IMR-90 (cell line): ENCODE measurements at regions not wholly inside any gene's neighbourhood (a gene's known extent, or its start where the extent isn't known, plus 50 kb on each side); places are given as distances from the start of the nearest gene placed in this dataset.

Experiments used
- ATAC-seq: fragments of 200-7000 bp; cut with Tn5 transposase; 2 replicates; pipeline ENCODE4 v1.9.1; 2020; ENCODE audit warnings: low read depth, mild to moderate bottlenecking, moderate library complexity
- BruUV-seq: library from RNA; stranded (reverse); fragments of 400-500 nt; replicated peaks from 2 replicates; lab custom pipeline; 2021; lab: Mats Ljungman, UMichigan
- CTCF ChIA-PET: fragments of 300-600 bp; formaldehyde crosslinking; extraction: SDS; loops from one replicate; lab custom pipeline; 2021; ENCODE audit warnings: antibody characterized with exemption; lab: Yijun Ruan, JAX
- POLR2A ChIA-PET: fragments of 300-600 bp; sonication (Branson Sonifier 250); formaldehyde crosslinking; loops from one replicate; lab custom pipeline; 2022; ENCODE audit warnings: antibody characterized with exemption; ENCODE audit not compliant: unreplicated experiment; lab: Charles Lee
- DNase-seq: peaks from one replicate; pipeline ENCODE4 v3.0.0; 2013
- H2AFZ ChIP-seq: replicated peaks from 2 replicates; pipeline ENCODE3; 2013; ENCODE audit warnings: low read length, mild to moderate bottlenecking; ENCODE audit not compliant: poor library complexity
- H2AK5ac ChIP-seq: 2 replicates; pipeline ENCODE4 v1.6.1; 2013; ENCODE audit warnings: low read depth, low read length, inconsistent platforms
- H2AK9ac ChIP-seq: replicated peaks from 2 replicates; pipeline ENCODE3; 2013; ENCODE audit warnings: mild to moderate bottlenecking, low read depth, low read length, moderate library complexity; ENCODE audit not compliant: poor library complexity
- H2BK120ac ChIP-seq: 2 replicates; pipeline ENCODE4 v1.6.1; 2013; ENCODE audit warnings: low read depth, low read length, inconsistent platforms
- H2BK15ac ChIP-seq: 3 replicates; pipeline ENCODE4 v1.6.1; 2013; ENCODE audit warnings: low read depth, low read length, inconsistent platforms
- H2BK20ac ChIP-seq: 2 replicates; pipeline ENCODE4 v1.6.1; 2013; ENCODE audit warnings: low read depth, mild to moderate bottlenecking, inconsistent platforms, low read length, moderate library complexity
- H2BK5ac ChIP-seq: 2 replicates; pipeline ENCODE4 v1.6.1; 2013; ENCODE audit warnings: mild to moderate bottlenecking, low read depth, low read length, inconsistent platforms; ENCODE audit not compliant: poor library complexity, severe bottlenecking
- H3K14ac ChIP-seq: replicated peaks from 2 replicates; pipeline ENCODE4 v1.6.1; 2013; ENCODE audit warnings: low read depth, low read length, inconsistent platforms
- H3K18ac ChIP-seq: 2 replicates; pipeline ENCODE4 v1.6.1; 2013; ENCODE audit warnings: low read depth, low read length, control low read depth
- H3K23ac ChIP-seq: 2 replicates; pipeline ENCODE4 v1.6.1; 2013; ENCODE audit warnings: low read depth, low read length, inconsistent platforms
- H3K27ac ChIP-seq: 2 replicates; pipeline ENCODE4 v1.5.1; 2013; ENCODE audit warnings: mild to moderate bottlenecking, control low read depth, low read length; ENCODE audit not compliant: insufficient read depth
- H3K27me3 ChIP-seq: 2 replicates; pipeline ENCODE4 v1.6.1; 2013; ENCODE audit warnings: low read length; ENCODE audit not compliant: control insufficient read depth, insufficient read depth
- H3K36me3 ChIP-seq: 2 replicates; pipeline ENCODE4 v1.6.1; 2013; ENCODE audit warnings: low read length, mixed read lengths; ENCODE audit not compliant: control insufficient read depth, insufficient read depth
- H3K4ac ChIP-seq: 2 replicates; pipeline ENCODE4 v1.6.1; 2013; ENCODE audit warnings: low read depth, low read length, inconsistent platforms
- H3K4me1 ChIP-seq: 2 replicates; pipeline ENCODE4 v1.6.1; 2013; ENCODE audit warnings: low read length, mixed read lengths; ENCODE audit not compliant: control insufficient read depth, insufficient read depth
- H3K4me2 ChIP-seq: 2 replicates; pipeline ENCODE4 v1.6.1; 2013; ENCODE audit warnings: low read depth, mild to moderate bottlenecking, control low read depth, low read length, moderate library complexity
- H3K4me3 ChIP-seq: 2 replicates; pipeline ENCODE4 v1.5.1; 2013; ENCODE audit warnings: low read depth, mild to moderate bottlenecking, control low read depth, low read length, moderate library complexity; ENCODE audit not compliant: insufficient read depth
- H3K56ac ChIP-seq: 2 replicates; pipeline ENCODE4 v1.6.1; 2013; ENCODE audit warnings: low read length, inconsistent platforms; ENCODE audit not compliant: insufficient read depth; ENCODE audit errors: extremely low read depth
- H3K79me1 ChIP-seq, 2 experiments: 2 replicates each; pipeline ENCODE4 v1.6.1; 2013; ENCODE audit warnings: low read length in 2 of 2, inconsistent platforms in 1 of 2, low read depth in 1 of 2
- H3K9ac ChIP-seq: 2 replicates; pipeline ENCODE4 v1.6.1; 2013; ENCODE audit warnings: low read depth, low read length, control low read depth
- H3K9me1 ChIP-seq: 2 replicates; pipeline ENCODE4 v1.6.1; 2013; ENCODE audit warnings: low read length, inconsistent platforms; ENCODE audit not compliant: insufficient read depth
- H3K9me3 ChIP-seq: 2 replicates; pipeline ENCODE4 v1.6.1; 2013; ENCODE audit warnings: low read length; ENCODE audit not compliant: control insufficient read depth, insufficient read depth
- H4K20me1 ChIP-seq: 2 replicates; pipeline ENCODE4 v1.6.1; 2013; ENCODE audit warnings: low read length, inconsistent platforms; ENCODE audit not compliant: insufficient read depth
- H4K5ac ChIP-seq: 2 replicates; pipeline ENCODE4 v1.6.1; 2013; ENCODE audit warnings: mild to moderate bottlenecking, low read depth, low read length, control low read depth
- H4K8ac ChIP-seq, 2 experiments: 2 replicates each; pipeline ENCODE4 v1.6.1; 2013; ENCODE audit warnings: low read depth in 2 of 2, low read length in 2 of 2, control low read depth in 1 of 2, inconsistent platforms in 1 of 2
- H4K91ac ChIP-seq: 2 replicates; pipeline ENCODE4 v1.6.1; 2013; ENCODE audit warnings: low read depth, low read length, inconsistent platforms; ENCODE audit not compliant: insufficient read depth
- BHLHE40 ChIP-seq: fragments of 150-350 bp; IDR thresholded peaks from 2 replicates; pipeline ENCODE4 v1.6.1; 2016; ENCODE audit warnings: mild to moderate bottlenecking, low read depth, low read length
- CEBPB ChIP-seq: IDR thresholded peaks from 2 replicates; pipeline ENCODE4 v1.6.1; 2012; ENCODE audit warnings: low read depth, low read length, improper control_type of control experiment
- CHD1 ChIP-seq: IDR thresholded peaks from 2 replicates; pipeline ENCODE4 v1.6.1; 2012; ENCODE audit warnings: low read depth, low read length, improper control_type of control experiment
- CTCF ChIP-seq: conservative IDR thresholded peaks from 2 replicates; pipeline ENCODE4 v1.5.1; 2012; ENCODE audit warnings: mild to moderate bottlenecking, low read depth, low read length, improper control_type of control experiment
- FOS ChIP-seq: fragments of 150-350 bp; IDR thresholded peaks from 2 replicates; pipeline ENCODE4 v1.6.1; 2016; ENCODE audit warnings: low read depth, low read length
- MAFK ChIP-seq: IDR thresholded peaks from 2 replicates; pipeline ENCODE4 v1.6.1; 2012; ENCODE audit warnings: low read depth, low read length, improper control_type of control experiment
- MAZ ChIP-seq: IDR thresholded peaks from 2 replicates; pipeline ENCODE4 v1.6.1; 2012; ENCODE audit warnings: low read depth, mild to moderate bottlenecking, low read length, improper control_type of control experiment, moderate library complexity, borderline replicate concordance
- MXI1 ChIP-seq: IDR thresholded peaks from 2 replicates; pipeline ENCODE4 v1.6.1; 2012; ENCODE audit warnings: low read depth, mild to moderate bottlenecking, low read length, moderate library complexity, borderline replicate concordance
- POLR2A ChIP-seq: IDR thresholded peaks from 2 replicates; pipeline ENCODE4 v1.6.1; 2012; ENCODE audit warnings: mild to moderate bottlenecking, low read depth, low read length
- RAD21 ChIP-seq: IDR thresholded peaks from 2 replicates; pipeline ENCODE4 v1.6.1; 2012; ENCODE audit warnings: low read length, improper control_type of control experiment
- RCOR1 ChIP-seq: IDR thresholded peaks from 2 replicates; pipeline ENCODE4 v1.6.1; 2012; ENCODE audit warnings: mild to moderate bottlenecking, low read length, improper control_type of control experiment; ENCODE audit not compliant: insufficient replicate concordance
- RFX5 ChIP-seq: IDR thresholded peaks from 2 replicates; pipeline ENCODE4 v1.8.0; 2012; ENCODE audit warnings: low read depth, mild to moderate bottlenecking, low read length, moderate library complexity
- SMC3 ChIP-seq: fragments of 150-350 bp; IDR thresholded peaks from 2 replicates; pipeline ENCODE4 v1.6.1; 2016; ENCODE audit warnings: low read depth, mild to moderate bottlenecking, antibody characterized with exemption, low read length, moderate library complexity
- WGBS, 2 experiments: methylation state at CpG; one replicate each; pipeline versions ENCODE4 v1.1.5 to v1.1.7; 2013; ENCODE audit warnings: missing lambda C conversion rate in 2 of 2; ENCODE audit not compliant: insufficient read length in 1 of 2; ENCODE audit errors: extremely low coverage in 2 of 2; 5-methylcytosine and 5-hydroxymethylcytosine counted together
- dilution Hi-C: fragments of 300-500 bp; cut with HindIII; formaldehyde crosslinking; loops from one replicate; pipeline ENCODE4 v1.14.3; 2018; ENCODE audit warnings: low sequenced_read_pairs; ENCODE audit not compliant: unreplicated experiment
- in situ Hi-C: fragments of 300-500 bp; cut with MboI; formaldehyde crosslinking; loops from 3 replicates; pipeline ENCODE4 v1.14.3; 2019; ENCODE audit warnings: low sequenced_read_pairs, inconsistent platforms, mixed read lengths
- intact Hi-C: fragments of 100-400 bp; cut with micrococcal nuclease; formaldehyde crosslinking; loops from 2 replicates; pipeline ENCODE4 v1.10.0; 2022
- TF ChIP-seq, protein P1 (sequence below): fragments of 150-350 bp; IDR thresholded peaks from 2 replicates; pipeline ENCODE4 v1.6.1; 2017; ENCODE audit warnings: mild to moderate bottlenecking, antibody characterized with exemption, low read length, low read depth

DNA sequence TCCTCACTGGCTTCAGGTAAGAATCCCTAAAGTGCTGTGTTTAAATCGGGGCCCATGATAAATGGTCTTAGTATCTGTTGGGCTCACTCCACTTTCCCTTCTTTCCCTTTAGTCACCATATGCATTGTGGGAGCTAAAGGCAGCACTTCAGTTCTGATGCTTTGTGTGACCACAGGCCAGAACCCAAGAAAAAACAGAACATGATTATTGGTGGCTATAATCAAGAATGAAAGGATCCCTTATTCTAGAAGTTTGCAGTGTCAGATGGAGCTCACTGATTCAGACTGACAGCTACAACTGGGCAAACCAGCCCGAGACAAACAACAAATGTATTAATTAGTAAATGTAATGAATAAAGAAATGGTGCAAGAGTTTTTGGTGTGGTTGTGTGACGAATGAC lies 57.3 kb upstream of the POMP start:
- TF ChIP-seq CEBPB (no peak), FOS (no peak), MXI1 (no peak), RFX5 (no peak), RAD21 (no peak), CTCF (no peak), POLR2A (no peak), BHLHE40 (no peak), MAZ (no peak), CHD1 (no peak), MAFK (no peak), SMC3 (no peak), RCOR1 (no peak)
- TF ChIP-seq, protein P1, sequence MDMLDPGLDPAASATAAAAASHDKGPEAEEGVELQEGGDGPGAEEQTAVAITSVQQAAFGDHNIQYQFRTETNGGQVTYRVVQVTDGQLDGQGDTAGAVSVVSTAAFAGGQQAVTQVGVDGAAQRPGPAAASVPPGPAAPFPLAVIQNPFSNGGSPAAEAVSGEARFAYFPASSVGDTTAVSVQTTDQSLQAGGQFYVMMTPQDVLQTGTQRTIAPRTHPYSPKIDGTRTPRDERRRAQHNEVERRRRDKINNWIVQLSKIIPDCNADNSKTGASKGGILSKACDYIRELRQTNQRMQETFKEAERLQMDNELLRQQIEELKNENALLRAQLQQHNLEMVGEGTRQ, result no peak
- Histone ChIP-seq H3K36me3 (no peaks in the 10 kb centered on the region), H3K27ac (no peak overlapping the region), H2BK120ac (no peak overlapping the region), H3K56ac (no peak overlapping the region), H3K4me3 (no peak overlapping the region), H2AFZ (no peak overlapping the region), H3K18ac (no peak overlapping the region), H2BK15ac (no peak overlapping the region), H3K23ac (no peak overlapping the region), H3K79me1 (no peaks in the 10 kb centered on the region), H4K91ac (no peak overlapping the region), H2AK5ac (no peak overlapping the region), H3K27me3 (no peaks in the 10 kb centered on the region), H3K9me1 (no peaks in the 10 kb centered on the region), H4K5ac (no peak overlapping the region), H3K9ac (no peak overlapping the region), H3K4me1 (peaks cover 2% of the 10 kb centered on the region; the same call in 1 of the 2 replicates), H2AK9ac (no peak overlapping the region), H3K4ac (no peak overlapping the region), H2BK20ac (no peak overlapping the region), H3K14ac (no peak overlapping the region), H4K20me1 (no peaks in the 10 kb centered on the region), H3K9me3 (peaks cover 6% of the 10 kb centered on the region; the same call in 1 of the 2 replicates), H3K4me2 (no peak overlapping the region), H2BK5ac (no peak overlapping the region), H4K8ac (no peak overlapping the region)
- dilution Hi-C loops (no loop called here), in situ Hi-C loops (no loop called here), intact Hi-C loops (no loop called here)
- ATAC-seq (no peak), DNase-seq (no peak)
- no TSS peak for BruUV-seq
- no CpG with 5 or more reads among the region's 3 CpGs for WGBS, 2 experiments
- CTCF ChIA-PET, result no interaction called here
- POLR2A ChIA-PET, result no interaction called here
